Stimulated activated CD8-positive, alpha-beta memory T cell treated with anti-CD3 and anti-CD28 coated beads, Interleukin-4, amount 100 ng/mL, for 48 hours (primary cell): ENCODE measurements at regions not wholly inside any gene's neighbourhood (a gene's known extent, or its start where the extent isn't known, plus 50 kb on each side); places are given as distances from the start of the nearest gene placed in this dataset.
"Not testable (repeated sequence)": the region's sequence is repeated elsewhere in the genome, so short reads cannot be mapped to it uniquely, and the experiment has no call there.

Experiments
- DNase-seq: peaks from one replicate; pipeline ENCODE4 v3.0.0-alpha.2; 2020

GRCh38 chr7:9726811-9727210, 1246.9 kb upstream of the PHF14 start:
- DNase-seq, result not testable (repeated sequence)

- DNase-seq, result not testable (repeated sequence)
These were observed 1246.2 kb upstream of the PHF14 start for GRCh38 chr7:9727467-9727869.

- not testable (repeated sequence) for DNase-seq
These were observed 1245.5 kb upstream of the PHF14 start for GRCh38 chr7:9728014-9728657.

GRCh38 chr7:9752033-9752432, 1221.6 kb upstream of the PHF14 start:
- DNase-seq, result no peak

DNA sequence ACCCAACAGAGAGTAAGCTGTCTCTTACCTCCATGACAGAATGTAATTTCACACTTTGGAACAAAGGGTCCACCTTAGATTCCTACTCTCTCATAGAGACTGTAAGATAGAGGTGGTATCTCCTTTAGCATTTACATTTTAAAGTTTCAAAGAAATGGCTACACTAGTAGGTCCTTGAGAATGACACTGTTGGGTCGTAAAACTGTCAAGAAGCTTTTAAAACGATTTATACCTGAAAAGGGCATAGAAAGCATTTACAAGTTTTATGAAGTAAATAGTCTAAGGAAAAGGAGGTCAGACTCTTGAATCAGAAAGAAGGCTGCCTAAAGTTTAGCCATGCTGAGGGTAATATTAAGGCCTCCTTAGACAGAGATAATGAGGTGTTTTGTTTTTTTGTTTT, 1212.4 kb upstream of the PHF14 start:
- DNase-seq, result no peak

- DNase-seq, result no peak
These were observed 1196.8 kb upstream of the PHF14 start for GRCh38 chr7:9776900-9777299.

DNA sequence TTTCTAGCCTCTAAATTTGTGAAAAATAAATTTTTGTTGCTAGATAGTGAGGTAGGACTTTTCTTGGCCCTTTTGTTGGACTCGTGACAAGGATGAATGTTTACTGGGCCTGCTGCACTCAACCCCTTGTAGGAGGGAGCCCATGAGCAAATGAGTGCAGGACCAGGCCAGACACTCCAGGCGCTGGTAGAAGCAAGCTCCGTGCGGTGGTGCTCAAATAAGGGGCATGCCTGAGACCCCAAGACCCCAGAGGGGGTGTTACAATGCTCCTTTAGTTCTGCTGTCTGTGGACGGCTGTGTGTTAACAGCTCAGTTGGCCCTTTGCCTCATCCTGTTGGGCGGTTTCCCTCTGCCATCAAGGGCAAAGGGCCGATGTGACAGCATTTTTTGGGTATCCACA, 1195.3 kb upstream of the PHF14 start:
- no peak for DNase-seq

GRCh38 chr7:9781710-9782109, 1192.0 kb upstream of the PHF14 start:
- no peak for DNase-seq

DNA sequence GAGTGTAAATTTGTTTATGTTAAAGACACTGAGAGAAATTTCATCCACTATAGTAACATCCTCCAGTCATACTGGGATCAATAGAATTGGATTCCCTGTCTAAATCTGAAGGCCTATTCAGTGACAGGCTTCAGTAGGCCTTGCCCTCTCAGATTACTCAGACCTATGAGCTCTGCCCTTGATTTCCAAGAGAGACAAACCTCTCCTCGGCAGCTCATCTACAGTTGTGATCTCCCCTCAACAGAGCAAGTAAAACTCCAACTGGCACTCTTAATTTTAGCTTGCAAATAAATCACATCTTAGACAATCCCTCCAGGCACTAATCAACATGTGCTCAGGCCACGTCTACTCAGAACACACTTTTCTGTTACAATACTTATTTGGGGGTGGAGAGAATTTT, 1191.4 kb upstream of the PHF14 start:
- DNase-seq, result no peak

- no peak for DNase-seq
These were observed 1188.5 kb upstream of the PHF14 start for GRCh38 chr7:9785211-9785610.

DNA sequence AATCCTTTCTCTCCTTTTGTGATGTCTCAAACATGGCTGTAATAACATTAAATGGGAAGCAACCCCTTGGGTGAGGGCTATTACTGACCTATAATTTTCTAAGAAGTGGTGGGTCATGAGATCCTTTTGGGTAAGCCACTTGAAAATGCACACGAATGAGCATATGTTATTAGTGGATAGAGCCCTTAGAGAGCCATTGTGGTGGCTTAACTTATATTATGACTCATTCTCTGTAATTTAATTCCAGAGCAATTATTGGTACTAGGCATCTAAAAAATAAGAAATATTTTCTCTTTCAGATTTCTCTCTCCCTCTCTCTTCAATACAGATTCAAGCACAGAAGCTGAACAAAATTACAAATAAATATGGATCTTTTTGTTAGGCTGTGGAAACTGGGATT, 1177.4 kb upstream of the PHF14 start:
- no peak for DNase-seq

DNA sequence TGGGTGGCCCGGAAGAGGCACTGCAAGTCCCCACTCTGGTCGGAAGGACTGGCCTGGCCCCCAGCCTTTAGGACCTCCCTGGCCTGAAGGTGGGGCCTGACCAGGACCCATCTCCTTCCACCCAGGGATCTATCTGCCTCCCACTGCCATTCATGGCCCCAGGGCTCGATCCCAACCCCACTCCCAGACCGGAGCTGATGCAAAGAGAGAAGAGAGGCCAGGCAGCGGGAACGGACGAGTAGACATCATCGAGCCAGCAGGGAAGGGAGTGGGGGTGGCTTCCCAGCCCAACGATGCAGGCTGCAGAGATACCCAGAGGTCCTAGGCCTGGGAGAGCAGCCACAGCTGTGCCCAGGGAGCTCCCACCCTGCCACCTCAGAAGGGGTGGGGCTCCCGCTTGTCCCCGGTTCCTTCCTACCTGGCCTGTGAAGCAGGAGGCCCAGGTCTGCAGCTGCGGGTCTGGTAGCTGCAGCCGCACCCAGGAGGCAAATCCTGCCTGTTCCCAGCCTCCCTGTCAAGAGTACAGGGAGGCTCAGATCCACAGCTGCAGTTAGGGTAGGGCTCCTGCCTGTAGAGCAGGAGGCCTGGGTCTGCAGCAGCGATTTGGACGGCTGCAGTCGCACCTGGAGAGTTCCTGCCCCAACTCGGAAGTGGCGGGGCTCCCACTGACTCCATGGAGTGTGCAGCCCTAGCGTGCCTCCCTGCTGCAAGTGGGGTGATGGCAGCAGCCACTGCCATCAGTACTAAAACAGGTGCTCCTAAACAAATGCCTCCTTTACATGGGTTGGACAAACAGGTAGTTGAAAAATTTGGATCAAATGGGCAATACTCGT, 1151.0 kb upstream of the PHF14 start:
- no peak for DNase-seq

DNA sequence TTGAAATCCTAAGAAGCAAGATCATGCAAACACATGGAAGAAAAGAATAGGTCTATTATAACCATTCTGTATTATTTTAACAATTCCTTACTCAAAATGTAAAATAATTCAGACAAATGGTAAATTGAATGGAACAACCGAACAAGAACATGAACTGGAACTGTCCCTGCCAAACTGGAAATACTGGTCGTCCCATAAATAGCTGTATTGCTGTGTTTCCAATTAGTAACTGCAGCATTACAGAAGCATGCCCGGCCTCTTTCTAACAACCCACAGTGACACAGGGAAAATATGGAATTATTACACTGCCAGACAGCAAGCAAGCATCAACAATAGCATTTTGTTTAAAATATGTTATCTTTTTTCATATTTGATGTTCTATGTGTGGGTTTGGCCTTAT, 1138.5 kb upstream of the PHF14 start:
- DNase-seq, result no peak

- DNase-seq, result no peak
These were observed 1137.0 kb upstream of the PHF14 start for GRCh38 chr7:9836671-9837070.

GRCh38 chr7:9842301-9842700, 1131.4 kb upstream of the PHF14 start:
- no peak for DNase-seq

GRCh38 chr7:9846902-9847301, 1126.8 kb upstream of the PHF14 start:
- no peak for DNase-seq

- no peak for DNase-seq
These were observed 1119.1 kb upstream of the PHF14 start for GRCh38 chr7:9854605-9855004.

- no peak for DNase-seq
These were observed 1117.0 kb upstream of the PHF14 start for GRCh38 chr7:9856668-9857067.

DNA sequence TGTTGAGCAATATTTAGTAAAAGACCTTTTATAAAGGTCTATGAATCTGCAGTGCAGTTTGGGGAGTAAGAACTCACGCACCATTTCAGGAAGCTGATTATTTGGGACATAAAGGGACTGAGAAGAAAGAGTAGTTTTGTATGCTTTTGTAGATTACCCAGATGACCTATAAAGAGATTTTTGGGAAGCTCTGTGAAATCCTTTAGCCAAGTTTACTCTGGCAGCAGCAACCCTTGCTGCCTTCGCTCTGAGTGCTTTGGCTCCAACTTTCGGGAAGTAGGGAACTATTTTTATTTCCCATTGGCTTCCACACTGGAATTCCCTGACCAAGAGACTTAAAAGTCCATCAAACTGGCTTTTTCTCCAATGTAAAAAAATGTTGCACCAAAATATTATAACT, 1110.1 kb upstream of the PHF14 start:
- no peak for DNase-seq

DNA sequence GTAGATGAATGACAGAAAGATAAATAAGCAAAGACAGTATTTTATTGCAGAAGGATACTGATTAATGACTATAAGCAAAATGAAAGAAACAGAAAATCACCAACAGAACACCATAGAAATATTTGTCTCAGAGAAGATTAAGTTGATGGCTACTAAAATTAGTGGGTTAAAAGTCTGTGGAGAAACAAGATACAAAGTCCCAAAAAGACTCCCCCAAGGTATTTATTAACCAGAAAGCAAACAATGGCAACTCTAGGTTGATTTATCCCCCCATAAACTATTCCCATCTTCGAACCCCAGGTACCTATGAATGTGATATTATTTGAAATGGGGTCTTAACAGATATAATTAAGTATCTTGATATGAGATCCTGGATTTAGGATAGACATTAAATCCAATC, 1104.5 kb upstream of the PHF14 start:
- no peak for DNase-seq

- DNase-seq, result no peak
These were observed 1104.1 kb upstream of the PHF14 start for GRCh38 chr7:9869566-9869965.

GRCh38 chr7:9870674-9871073, 1103.0 kb upstream of the PHF14 start:
- DNase-seq, result no peak

GRCh38 chr7:9874182-9874581, 1099.5 kb upstream of the PHF14 start:
- DNase-seq, result no peak

GRCh38 chr7:9876053-9876452, 1097.6 kb upstream of the PHF14 start:
- no peak for DNase-seq

GRCh38 chr7:9889554-9889953, 1084.1 kb upstream of the PHF14 start:
- DNase-seq, result no peak
